HL-60 (cell line): ENCODE measurements at regions not wholly inside any gene's neighbourhood (a gene's known extent, or its start where the extent isn't known, plus 50 kb on each side); places are given as distances from the start of the nearest gene placed in this dataset.

Experiments
- DNase-seq, 2 experiments: peaks; one replicate each; pipeline ENCODE4 v3.0.0-alpha.2; 2010 to 2020; ENCODE audit warnings: low read depth in 1 of 2, low spot score in 1 of 2
- H3K27ac ChIP-seq: fragments of 250-450 bp; sonication (Bioruptor Pico); replicated peaks from 2 replicates; pipeline ENCODE4 v1.5.1; 2020; ENCODE audit warnings: mild to moderate bottlenecking, moderate library complexity
- H3K27me3 ChIP-seq: fragments of 250-450 bp; sonication (Bioruptor Pico); 2 replicates; pipeline ENCODE4 v1.5.1; 2021; ENCODE audit warnings: mild to moderate bottlenecking, moderate library complexity; ENCODE audit not compliant: insufficient read depth, poor library complexity, severe bottlenecking
- H3K4me3 ChIP-seq: replicated peaks from 2 replicates; pipeline ENCODE4 v1.5.1; 2011; ENCODE audit warnings: mild to moderate bottlenecking, control low read depth, low read length; ENCODE audit not compliant: insufficient read depth
- GABPA ChIP-seq: IDR thresholded peaks from 2 replicates; pipeline ENCODE4 v1.6.1; 2012; ENCODE audit warnings: low read depth
- POLR2AphosphoS5 ChIP-seq: IDR thresholded peaks from 2 replicates; pipeline ENCODE4 v1.6.1; 2012; ENCODE audit warnings: low read depth
- SPI1 ChIP-seq: IDR thresholded peaks from 2 replicates; pipeline ENCODE4 v1.6.1; 2012; ENCODE audit warnings: low read depth, mild to moderate bottlenecking, borderline replicate concordance
- TF ChIP-seq, protein P1 (sequence below): IDR thresholded peaks from 2 replicates; pipeline ENCODE4 v1.6.1; 2012; ENCODE audit warnings: low read depth; ENCODE audit not compliant: insufficient replicate concordance
- TF ChIP-seq, protein P2 (sequence below): IDR thresholded peaks from one replicate; pipeline ENCODE4 v1.5.1; 2011; ENCODE audit warnings: low read length, control low read depth, inconsistent platforms; ENCODE audit not compliant: insufficient read depth

DNA sequence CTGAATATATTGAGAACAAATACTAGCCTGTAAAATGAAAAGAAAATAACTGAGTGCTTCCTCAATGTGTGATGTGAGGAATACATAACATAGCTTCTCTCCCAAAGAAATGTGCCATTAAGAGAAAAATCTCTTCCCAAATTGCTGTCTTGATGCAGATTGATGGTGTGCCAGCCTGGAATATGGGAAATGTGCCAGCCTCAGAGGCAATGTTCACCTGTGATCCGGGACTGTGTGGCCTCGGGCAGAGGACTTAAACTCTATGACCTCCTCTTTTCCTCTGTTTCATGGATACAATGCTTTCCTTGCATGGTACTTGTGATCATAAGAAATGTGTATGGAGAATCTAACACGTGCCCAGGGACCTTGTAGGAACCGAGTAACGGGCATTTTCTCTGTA is 370.9 kb downstream of the DIRAS2 start:
- peaks cover 2% of the 10 kb centered on the region for H3K27me3 ChIP-seq
- H3K27ac ChIP-seq, result no peak overlapping the region
- no peak overlapping the region for H3K4me3 ChIP-seq
- DNase-seq, result no peak
- TF ChIP-seq SPI1 (no peak), GABPA (no peak), POLR2AphosphoS5 (no peak)
- TF ChIP-seq, protein P1, sequence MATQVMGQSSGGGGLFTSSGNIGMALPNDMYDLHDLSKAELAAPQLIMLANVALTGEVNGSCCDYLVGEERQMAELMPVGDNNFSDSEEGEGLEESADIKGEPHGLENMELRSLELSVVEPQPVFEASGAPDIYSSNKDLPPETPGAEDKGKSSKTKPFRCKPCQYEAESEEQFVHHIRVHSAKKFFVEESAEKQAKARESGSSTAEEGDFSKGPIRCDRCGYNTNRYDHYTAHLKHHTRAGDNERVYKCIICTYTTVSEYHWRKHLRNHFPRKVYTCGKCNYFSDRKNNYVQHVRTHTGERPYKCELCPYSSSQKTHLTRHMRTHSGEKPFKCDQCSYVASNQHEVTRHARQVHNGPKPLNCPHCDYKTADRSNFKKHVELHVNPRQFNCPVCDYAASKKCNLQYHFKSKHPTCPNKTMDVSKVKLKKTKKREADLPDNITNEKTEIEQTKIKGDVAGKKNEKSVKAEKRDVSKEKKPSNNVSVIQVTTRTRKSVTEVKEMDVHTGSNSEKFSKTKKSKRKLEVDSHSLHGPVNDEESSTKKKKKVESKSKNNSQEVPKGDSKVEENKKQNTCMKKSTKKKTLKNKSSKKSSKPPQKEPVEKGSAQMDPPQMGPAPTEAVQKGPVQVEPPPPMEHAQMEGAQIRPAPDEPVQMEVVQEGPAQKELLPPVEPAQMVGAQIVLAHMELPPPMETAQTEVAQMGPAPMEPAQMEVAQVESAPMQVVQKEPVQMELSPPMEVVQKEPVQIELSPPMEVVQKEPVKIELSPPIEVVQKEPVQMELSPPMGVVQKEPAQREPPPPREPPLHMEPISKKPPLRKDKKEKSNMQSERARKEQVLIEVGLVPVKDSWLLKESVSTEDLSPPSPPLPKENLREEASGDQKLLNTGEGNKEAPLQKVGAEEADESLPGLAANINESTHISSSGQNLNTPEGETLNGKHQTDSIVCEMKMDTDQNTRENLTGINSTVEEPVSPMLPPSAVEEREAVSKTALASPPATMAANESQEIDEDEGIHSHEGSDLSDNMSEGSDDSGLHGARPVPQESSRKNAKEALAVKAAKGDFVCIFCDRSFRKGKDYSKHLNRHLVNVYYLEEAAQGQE, result no peak
- TF ChIP-seq, protein P2, sequence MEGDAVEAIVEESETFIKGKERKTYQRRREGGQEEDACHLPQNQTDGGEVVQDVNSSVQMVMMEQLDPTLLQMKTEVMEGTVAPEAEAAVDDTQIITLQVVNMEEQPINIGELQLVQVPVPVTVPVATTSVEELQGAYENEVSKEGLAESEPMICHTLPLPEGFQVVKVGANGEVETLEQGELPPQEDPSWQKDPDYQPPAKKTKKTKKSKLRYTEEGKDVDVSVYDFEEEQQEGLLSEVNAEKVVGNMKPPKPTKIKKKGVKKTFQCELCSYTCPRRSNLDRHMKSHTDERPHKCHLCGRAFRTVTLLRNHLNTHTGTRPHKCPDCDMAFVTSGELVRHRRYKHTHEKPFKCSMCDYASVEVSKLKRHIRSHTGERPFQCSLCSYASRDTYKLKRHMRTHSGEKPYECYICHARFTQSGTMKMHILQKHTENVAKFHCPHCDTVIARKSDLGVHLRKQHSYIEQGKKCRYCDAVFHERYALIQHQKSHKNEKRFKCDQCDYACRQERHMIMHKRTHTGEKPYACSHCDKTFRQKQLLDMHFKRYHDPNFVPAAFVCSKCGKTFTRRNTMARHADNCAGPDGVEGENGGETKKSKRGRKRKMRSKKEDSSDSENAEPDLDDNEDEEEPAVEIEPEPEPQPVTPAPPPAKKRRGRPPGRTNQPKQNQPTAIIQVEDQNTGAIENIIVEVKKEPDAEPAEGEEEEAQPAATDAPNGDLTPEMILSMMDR, result no peak

DNA sequence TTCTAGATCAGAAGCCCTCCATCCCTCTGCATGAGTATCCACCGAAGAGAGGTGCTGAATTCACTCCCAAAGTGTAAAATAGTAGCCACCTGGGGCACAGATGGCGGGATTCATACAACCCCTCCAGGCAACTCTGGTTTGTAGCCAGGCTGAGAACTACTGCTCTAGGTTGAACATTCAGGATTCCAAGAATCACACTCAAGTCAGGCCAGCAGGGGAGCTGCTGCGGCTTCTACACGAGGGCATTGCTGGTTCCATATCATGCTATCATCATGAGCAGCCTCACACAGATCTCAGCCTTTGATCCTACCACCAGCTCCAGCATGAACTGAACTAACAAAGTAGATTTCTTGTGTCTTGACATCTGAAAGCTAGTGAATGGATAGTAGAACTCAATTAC is 367.9 kb downstream of the DIRAS2 start:
- Histone ChIP-seq H3K4me3 (no peak overlapping the region), H3K27ac (no peak overlapping the region), H3K27me3 (peaks cover 5% of the 10 kb centered on the region)
- DNase-seq, result no peak
- TF ChIP-seq, protein P2, result no peak
- no peak for TF ChIP-seq GABPA
- TF ChIP-seq POLR2AphosphoS5, result no peak
- TF ChIP-seq, protein P1, result no peak
- TF ChIP-seq SPI1, result no peak

DNA sequence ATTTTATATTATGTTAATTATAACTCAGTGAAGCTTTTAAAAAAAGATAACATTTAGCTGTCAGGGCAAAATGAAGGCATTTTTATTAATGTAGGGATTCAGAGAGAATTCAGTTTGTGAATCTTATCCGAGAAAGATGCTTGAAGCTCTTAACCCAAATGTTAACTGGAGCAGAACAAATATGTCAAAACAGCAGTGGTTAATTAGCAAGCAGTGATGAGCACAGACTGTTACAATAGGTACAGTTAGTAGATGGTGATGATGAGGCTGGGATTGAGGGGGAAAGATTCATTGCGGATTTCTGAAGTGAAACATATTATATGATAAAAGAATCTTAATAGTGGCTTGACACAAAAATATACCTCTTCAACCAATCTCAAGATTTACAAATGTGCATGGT is 356.7 kb downstream of the DIRAS2 start:
- TF ChIP-seq, protein P2, result no peak
- TF ChIP-seq SPI1 (no peak), POLR2AphosphoS5 (no peak), GABPA (no peak)
- TF ChIP-seq, protein P1, result no peak
- H3K27ac ChIP-seq, result no peak overlapping the region
- peaks cover 2% of the 10 kb centered on the region for H3K27me3 ChIP-seq
- DNase-seq, result no peak
- no peak overlapping the region for H3K4me3 ChIP-seq
